ELF-1 (cell line): ENCODE measurements at regions not wholly inside any gene's neighbourhood (a gene's known extent, or its start where the extent isn't known, plus 50 kb on each side); places are given as distances from the start of the nearest gene placed in this dataset.
A peak's percentile ranks its signal among the peaks of the same experiment; 100 is the strongest.
"Not testable (repeated sequence)": the region's sequence is repeated elsewhere in the genome, so short reads cannot be mapped to it uniquely, and the experiment has no call there.

ENCODE experiments used
- DNase-seq: peaks from one replicate; pipeline ENCODE4 v3.0.0-alpha.2; 2016; ENCODE audit warnings: low read depth, low spot score

GRCh38 chr4:169898095-169898494 is 128.1 kb downstream of the MFAP3L start:
- DNase-seq: no peak

- DNase-seq: not testable (repeated sequence)
Measured at GRCh38 chr4:169894767-169895166, 131.4 kb downstream of the MFAP3L start.

GRCh38 chr4:169885893-169886292 is 128.1 kb upstream of the HPF1 start:
- DNase-seq: no peak

- DNase-seq: peak; percentile 15
Measured at GRCh38 chr4:169881769-169882168, 124.0 kb upstream of the HPF1 start.

- DNase-seq: no peak
Measured at GRCh38 chr4:169870507-169870906, 112.8 kb upstream of the HPF1 start.

GRCh38 chr4:169869490-169869889 is 111.7 kb upstream of the HPF1 start:
- DNase-seq: no peak

GRCh38 chr4:169861593-169861992 is 103.8 kb upstream of the HPF1 start:
- DNase-seq: peak; percentile 12

GRCh38 chr4:169859366-169860216 is 101.8 kb upstream of the HPF1 start:
- DNase-seq: peak; percentile 19

GRCh38 chr4:169854090-169854489 is 96.3 kb upstream of the HPF1 start:
- peak; percentile 42 for DNase-seq

GRCh38 chr4:169852481-169852880 is 94.7 kb upstream of the HPF1 start:
- DNase-seq: no peak

- no peak for DNase-seq
Measured at GRCh38 chr4:169851750-169852149, 94.0 kb upstream of the HPF1 start.

GRCh38 chr4:169849456-169849855 is 91.7 kb upstream of the HPF1 start:
- no peak for DNase-seq

- DNase-seq: no peak
Measured at GRCh38 chr4:169848018-169848417, 90.3 kb upstream of the HPF1 start.

GRCh38 chr4:169847171-169847570 is 89.4 kb upstream of the HPF1 start:
- no peak for DNase-seq

GRCh38 chr4:169846396-169846795 is 88.7 kb upstream of the HPF1 start:
- no peak for DNase-seq

- no peak for DNase-seq
Measured at GRCh38 chr4:169841776-169842175, 84.0 kb upstream of the HPF1 start.

- DNase-seq: no peak
Measured at GRCh38 chr4:169840554-169840953, 82.8 kb upstream of the HPF1 start.

GRCh38 chr4:169828329-169828728 is 70.6 kb upstream of the HPF1 start:
- DNase-seq: not testable (repeated sequence)

GRCh38 chr4:169826634-169827187 is 69.0 kb upstream of the HPF1 start:
- no peak for DNase-seq

GRCh38 chr4:169823685-169824084 is 65.9 kb upstream of the HPF1 start:
- DNase-seq: peak; percentile 75

- no peak for DNase-seq
Measured at GRCh38 chr4:169821402-169821801, 63.7 kb upstream of the HPF1 start.

- DNase-seq: no peak
Measured at GRCh38 chr4:169818063-169818679, 60.4 kb upstream of the HPF1 start.

- no peak for DNase-seq
Measured at GRCh38 chr4:169815606-169816005, 57.9 kb upstream of the HPF1 start.
